CD14-positive monocyte (primary cell): ENCODE measurements at regions not wholly inside any gene's neighbourhood (a gene's known extent, or its start where the extent isn't known, plus 50 kb on each side); places are given as distances from the start of the nearest gene placed in this dataset.

Experiments used
- DNase-seq, 3 donors: peaks; one replicate each; pipeline ENCODE4 v3.0.0-alpha.2; 2011 to 2022
- H2AFZ ChIP-seq: 2 replicates; pipeline ENCODE4 v1.6.0; 2012; ENCODE audit warnings: mild to moderate bottlenecking, low read depth, low read length, inconsistent platforms; ENCODE audit not compliant: insufficient read depth, poor library complexity, severe bottlenecking
- H3K27ac ChIP-seq, 2 donors: 1 replicate in 1 of 2; 2 replicates in 1 of 2; pipeline ENCODE4 v1.5.1; 2012 to 2013; ENCODE audit warnings: low read length in 2 of 2, control low read depth in 1 of 2, inconsistent platforms in 1 of 2, low read depth in 1 of 2, mild to moderate bottlenecking in 1 of 2
- H3K27me3 ChIP-seq, 2 donors: one replicate each; pipeline versions ENCODE4 v1.6.0 to v1.6.1; 2011 to 2013; ENCODE audit warnings: low read length in 2 of 2; ENCODE audit not compliant: control insufficient read depth in 2 of 2, insufficient read depth in 2 of 2
- H3K36me3 ChIP-seq, 2 donors: replicated peaks in 1 of 2; 1 replicate in 1 of 2; 2 replicates in 1 of 2; pipeline versions ENCODE4 v1.5.1 to v1.6.1; 2012 to 2013; ENCODE audit warnings: low read length in 2 of 2, control low read depth in 1 of 2, inconsistent platforms in 1 of 2, mild to moderate bottlenecking in 1 of 2; ENCODE audit not compliant: insufficient read depth in 2 of 2, control insufficient read depth in 1 of 2
- H3K4me1 ChIP-seq, 2 donors: 1 replicate in 1 of 2; 2 replicates in 1 of 2; pipeline versions ENCODE4 v1.5.1 to v1.6.1; 2012 to 2013; ENCODE audit warnings: low read length in 2 of 2, control low read depth in 1 of 2, inconsistent platforms in 1 of 2, mild to moderate bottlenecking in 1 of 2, moderate library complexity in 1 of 2; ENCODE audit not compliant: insufficient read depth in 2 of 2, control insufficient read depth in 1 of 2
- H3K4me2 ChIP-seq: replicated peaks from 2 replicates; pipeline ENCODE3; 2012; ENCODE audit warnings: low read length, moderate library complexity, mild to moderate bottlenecking; ENCODE audit not compliant: poor library complexity, severe bottlenecking; ENCODE audit errors: extremely low read depth
- H3K4me3 ChIP-seq, 3 experiments: fragments of 200-600 bp in 1 of 3; sonication (generic) in 1 of 3; replicated peaks in 1 of 3; 1 replicate in 2 of 3; 2 replicates in 1 of 3; pipeline ENCODE4 v1.5.1; 2011 to 2013; ENCODE audit warnings: low read length in 3 of 3, mild to moderate bottlenecking in 3 of 3, control low read depth in 2 of 3, low read depth in 2 of 3, inconsistent platforms in 1 of 3, moderate library complexity in 1 of 3
- H3K79me2 ChIP-seq: 2 replicates; pipeline ENCODE4 v1.6.0; 2012; ENCODE audit warnings: mild to moderate bottlenecking, control low read depth, inconsistent platforms, low read length, moderate library complexity; ENCODE audit not compliant: insufficient read depth
- H3K9ac ChIP-seq: 2 replicates; pipeline ENCODE4 v1.6.0; 2017; ENCODE audit warnings: low read length, mild to moderate bottlenecking; ENCODE audit not compliant: insufficient read depth, poor library complexity, severe bottlenecking
- H3K9me3 ChIP-seq, 2 donors: replicated peaks in 1 of 2; 1 replicate in 1 of 2; 2 replicates in 1 of 2; pipeline versions ENCODE4 v1.5.1 to v1.6.1; 2012 to 2013; ENCODE audit warnings: low read length in 2 of 2, control low read depth in 1 of 2; ENCODE audit not compliant: control insufficient read depth in 1 of 2, insufficient read depth in 1 of 2
- H4K20me1 ChIP-seq: 2 replicates; pipeline ENCODE4 v1.6.0; 2012; ENCODE audit warnings: mild to moderate bottlenecking, low read length, control low read depth, moderate library complexity; ENCODE audit not compliant: insufficient read depth
- H3K27ac Mint-ChIP-seq, 7 donors: one replicate each; pipeline ENCODE4 v1.8.0; 2020; ENCODE audit warnings: mild to moderate bottlenecking in 7 of 7, mixed read lengths in 7 of 7, moderate library complexity in 6 of 7, inconsistent platforms in 2 of 7
- H3K27me3 Mint-ChIP-seq, 3 donors: one replicate each; pipeline ENCODE4 v1.8.0; 2021 to 2022; ENCODE audit warnings: low read depth in 3 of 3, mild to moderate bottlenecking in 3 of 3, mixed read lengths in 3 of 3, moderate library complexity in 3 of 3, inconsistent platforms in 1 of 3
- H3K36me3 Mint-ChIP-seq, 2 donors: one replicate each; pipeline ENCODE4 v1.8.0; 2020; ENCODE audit warnings: mixed read lengths in 2 of 2, inconsistent platforms in 1 of 2, mild to moderate bottlenecking in 1 of 2
- H3K4me1 Mint-ChIP-seq: one replicate; pipeline ENCODE4 v1.8.0; 2020; ENCODE audit warnings: mild to moderate bottlenecking, mixed read lengths
- H3K4me3 Mint-ChIP-seq, 2 donors: one replicate each; pipeline ENCODE4 v1.8.0; 2020; ENCODE audit warnings: mild to moderate bottlenecking in 2 of 2, mixed read lengths in 2 of 2, moderate library complexity in 1 of 2
- H3K9me3 Mint-ChIP-seq, 7 donors: one replicate each; pipeline ENCODE4 v1.8.0; 2020 to 2022; ENCODE audit warnings: mixed read lengths in 7 of 7, mild to moderate bottlenecking in 6 of 7, moderate library complexity in 6 of 7, inconsistent platforms in 2 of 7
- WGBS: methylation state at CpG from one replicate; pipeline ENCODE4 v1.1.5; 2013; ENCODE audit warnings: missing lambda C conversion rate; ENCODE audit not compliant: insufficient coverage; 5-methylcytosine and 5-hydroxymethylcytosine counted together
- intact Hi-C, 2 donors: fragments of 100-400 bp; cut with micrococcal nuclease; formaldehyde crosslinking; loops; one replicate each; pipeline versions ENCODE4 v1.15.0 to v1.15.1; 2023
- TF ChIP-seq, protein P1 (sequence below): fragments of 200-600 bp; IDR thresholded peaks from one replicate; pipeline ENCODE4 v1.8.0; 2022; ENCODE audit warnings: antibody characterized with exemption, mild to moderate bottlenecking

DNA sequence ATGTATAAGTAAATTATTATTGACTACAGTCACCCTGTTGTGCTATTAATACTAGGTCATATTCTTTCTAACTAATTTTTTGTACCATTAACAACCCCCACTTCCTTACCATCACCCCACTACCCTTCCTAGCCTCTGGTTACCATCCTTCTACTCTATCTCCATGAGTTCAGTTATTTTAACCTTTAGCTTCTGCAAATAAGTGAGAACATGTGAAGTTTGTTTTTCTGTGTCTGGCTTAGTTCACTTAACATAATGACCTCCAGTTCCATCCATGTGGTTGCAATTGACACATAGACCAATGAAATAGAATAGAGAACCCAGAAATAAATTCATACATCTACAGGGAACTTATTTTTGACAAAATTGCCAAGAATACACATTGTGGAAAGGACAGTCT lies 55.4 kb upstream of the CHRNB4 start:
- Mint-ChIP-seq H3K27me3 (peaks cover 14 to 19% (median 17%) of the 10 kb centered on the region in 3 donors), H3K9me3 (peaks cover 0 to 3% (median 0%) of the 10 kb centered on the region in 7 donors), H3K36me3 (no peaks in the 10 kb centered on the region), H3K27ac (no peak overlapping the region), H3K4me3 (no peak overlapping the region), H3K4me1 (no peaks in the 10 kb centered on the region)
- no peaks in the 10 kb centered on the region for H3K9me3 ChIP-seq
- intact Hi-C loops, result no loop called here
- H2AFZ ChIP-seq, result no peak overlapping the region
- H3K79me2 ChIP-seq, result no peaks in the 10 kb centered on the region
- H3K36me3 ChIP-seq, result no peaks in the 10 kb centered on the region
- no peak overlapping the region for H3K27ac ChIP-seq
- TF ChIP-seq, protein P1, sequence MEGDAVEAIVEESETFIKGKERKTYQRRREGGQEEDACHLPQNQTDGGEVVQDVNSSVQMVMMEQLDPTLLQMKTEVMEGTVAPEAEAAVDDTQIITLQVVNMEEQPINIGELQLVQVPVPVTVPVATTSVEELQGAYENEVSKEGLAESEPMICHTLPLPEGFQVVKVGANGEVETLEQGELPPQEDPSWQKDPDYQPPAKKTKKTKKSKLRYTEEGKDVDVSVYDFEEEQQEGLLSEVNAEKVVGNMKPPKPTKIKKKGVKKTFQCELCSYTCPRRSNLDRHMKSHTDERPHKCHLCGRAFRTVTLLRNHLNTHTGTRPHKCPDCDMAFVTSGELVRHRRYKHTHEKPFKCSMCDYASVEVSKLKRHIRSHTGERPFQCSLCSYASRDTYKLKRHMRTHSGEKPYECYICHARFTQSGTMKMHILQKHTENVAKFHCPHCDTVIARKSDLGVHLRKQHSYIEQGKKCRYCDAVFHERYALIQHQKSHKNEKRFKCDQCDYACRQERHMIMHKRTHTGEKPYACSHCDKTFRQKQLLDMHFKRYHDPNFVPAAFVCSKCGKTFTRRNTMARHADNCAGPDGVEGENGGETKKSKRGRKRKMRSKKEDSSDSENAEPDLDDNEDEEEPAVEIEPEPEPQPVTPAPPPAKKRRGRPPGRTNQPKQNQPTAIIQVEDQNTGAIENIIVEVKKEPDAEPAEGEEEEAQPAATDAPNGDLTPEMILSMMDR, result no peak
- no peaks in the 10 kb centered on the region for H4K20me1 ChIP-seq
- no peak overlapping the region for H3K4me3 ChIP-seq
- H3K9ac ChIP-seq, result no peak overlapping the region
- no peak for DNase-seq
- no peak overlapping the region for H3K4me2 ChIP-seq
- no peaks in the 10 kb centered on the region for H3K4me1 ChIP-seq
- H3K27me3 ChIP-seq, result peaks cover 0 to 2% of the 10 kb centered on the region in 2 donors

DNA sequence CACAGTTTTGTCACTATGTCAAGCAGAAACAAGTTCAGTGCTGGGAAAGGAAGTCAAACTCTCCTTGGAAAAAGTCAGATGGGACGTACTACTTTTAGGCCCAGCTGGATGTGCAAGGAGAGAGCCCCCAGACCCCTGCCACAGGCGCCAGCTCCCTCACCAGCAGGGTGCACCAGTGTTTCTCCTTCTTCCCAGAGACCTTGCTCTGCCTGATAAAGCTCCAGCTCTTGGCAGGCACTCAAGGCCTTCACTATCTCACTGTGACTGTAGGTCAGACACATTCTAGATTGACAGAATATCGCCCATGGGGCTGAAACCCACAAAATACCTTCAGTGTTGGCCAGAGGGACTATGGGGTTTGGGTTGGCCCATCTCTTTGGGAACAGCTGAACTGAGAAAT lies 54.8 kb upstream of the CHRNB4 start:
- Mint-ChIP-seq H3K4me3 (no peak overlapping the region), H3K4me1 (no peaks in the 10 kb centered on the region), H3K27me3 (peaks cover 14 to 19% (median 18%) of the 10 kb centered on the region in 3 donors), H3K36me3 (no peaks in the 10 kb centered on the region), H3K9me3 (peaks cover 0 to 3% (median 0%) of the 10 kb centered on the region in 7 donors), H3K27ac (no peak overlapping the region)
- Histone ChIP-seq H3K79me2 (no peaks in the 10 kb centered on the region), H3K27ac (no peak overlapping the region), H2AFZ (no peak overlapping the region), H3K9me3 (no peaks in the 10 kb centered on the region), H3K4me1 (no peaks in the 10 kb centered on the region), H3K9ac (no peak overlapping the region), H3K27me3 (peaks cover 0 to 2% of the 10 kb centered on the region in 2 donors), H3K4me3 (no peak overlapping the region), H4K20me1 (no peaks in the 10 kb centered on the region), H3K4me2 (no peak overlapping the region), H3K36me3 (no peaks in the 10 kb centered on the region)
- DNase-seq, result no peak
- intact Hi-C loops, result no loop called here
- TF ChIP-seq, protein P1, result no peak
- 90% methylated on average over 2 of the region's 3 CpGs for WGBS
